GM12878 (cell line): ENCODE measurements at regions not wholly inside any gene's neighbourhood (a gene's known extent, or its start where the extent isn't known, plus 50 kb on each side); places are given as distances from the start of the nearest gene placed in this dataset.

ENCODE experiments used
- BCL11A ChIP-seq: IDR thresholded peaks from 2 replicates; pipeline ENCODE4 v1.6.1; 2011; ENCODE audit warnings: low read depth, low read length
- CEBPB ChIP-seq, 2 experiments: fragments of 150-350 bp in 1 of 2; IDR thresholded peaks; 2 replicates each; pipeline ENCODE4 v1.6.1; 2012 to 2014; ENCODE audit warnings: low read depth in 2 of 2, low read length in 2 of 2, borderline replicate concordance in 1 of 2, inconsistent platforms in 1 of 2
- CHD4 ChIP-seq: fragments of 200-600 bp; sonication (generic); IDR thresholded peaks from 2 replicates; pipeline ENCODE4 v1.6.1; 2016; ENCODE audit warnings: mild to moderate bottlenecking
- CREM ChIP-seq: IDR thresholded peaks from 2 replicates; pipeline ENCODE4 v1.6.1; 2014; ENCODE audit warnings: antibody characterized with exemption, low read depth
- EED ChIP-seq: sonication (generic); IDR thresholded peaks from 2 replicates; pipeline ENCODE4 v1.6.1; 2016; ENCODE audit warnings: antibody characterized with exemption, low read depth
- EP300 ChIP-seq, 2 experiments: fragments of 150-350 bp in 1 of 2; IDR thresholded peaks; 2 replicates each; pipeline ENCODE4 v1.6.1; 2011 to 2012; ENCODE audit warnings: low read depth in 2 of 2, low read length in 2 of 2, borderline replicate concordance in 1 of 2, improper control_type of control experiment in 1 of 2, inconsistent platforms in 1 of 2; ENCODE audit not compliant: control insufficient read depth in 1 of 2
- FOS ChIP-seq: IDR thresholded peaks from 3 replicates; pipeline ENCODE4 v1.6.1; 2011; ENCODE audit warnings: borderline replicate concordance; ENCODE audit not compliant: insufficient read length; ENCODE audit errors: extremely low read depth
- HDAC2 ChIP-seq: fragments of 200-600 bp; sonication (generic); IDR thresholded peaks from 2 replicates; pipeline ENCODE4 v1.6.1; 2017
- KDM1A ChIP-seq: fragments of 200-600 bp; sonication (generic); IDR thresholded peaks from 2 replicates; pipeline ENCODE4 v1.6.1; 2016; ENCODE audit warnings: borderline replicate concordance
- KLF5 ChIP-seq: fragments of 450-650 bp; IDR thresholded peaks from 2 replicates; pipeline ENCODE4 v1.6.1; 2014; ENCODE audit warnings: mild to moderate bottlenecking; ENCODE audit not compliant: partially characterized antibody
- MEF2A ChIP-seq: IDR thresholded peaks from 2 replicates; pipeline ENCODE4 v1.6.1; 2011; ENCODE audit warnings: low read depth, mild to moderate bottlenecking, low read length, moderate library complexity; ENCODE audit not compliant: insufficient read depth
- PAX5 ChIP-seq: IDR thresholded peaks from 2 replicates; pipeline ENCODE4 v1.6.1; 2011; ENCODE audit warnings: low read depth, low read length, borderline replicate concordance
- RAD51 ChIP-seq: fragments of 450-650 bp; IDR thresholded peaks from 2 replicates; pipeline ENCODE4 v1.6.1; 2016; ENCODE audit warnings: moderate library complexity, mild to moderate bottlenecking, inconsistent platforms
- RCOR1 ChIP-seq: conservative IDR thresholded peaks from 2 replicates; pipeline ENCODE4 v1.6.1; 2012; ENCODE audit warnings: low read depth, low read length, improper control_type of control experiment
- SKIL ChIP-seq: fragments of 450-650 bp; IDR thresholded peaks from 2 replicates; pipeline ENCODE4 v1.6.1; 2017; ENCODE audit warnings: mild to moderate bottlenecking, low read depth, inconsistent platforms; ENCODE audit not compliant: poor library complexity, severe bottlenecking
- SMAD5 ChIP-seq: IDR thresholded peaks from 2 replicates; pipeline ENCODE4 v1.6.1; 2016; ENCODE audit warnings: antibody characterized with exemption, low read depth
- SMC3 ChIP-seq: IDR thresholded peaks from 2 replicates; pipeline ENCODE4 v1.6.1; 2011; ENCODE audit warnings: low read length, improper control_type of control experiment, borderline replicate concordance
- USF2 ChIP-seq: IDR thresholded peaks from 2 replicates; pipeline ENCODE4 v1.6.1; 2011; ENCODE audit warnings: low read depth, low read length, improper control_type of control experiment, borderline replicate concordance
- ZNF217 ChIP-seq: fragments of 450-650 bp; IDR thresholded peaks from 2 replicates; pipeline ENCODE4 v1.6.1; 2017; ENCODE audit warnings: antibody characterized with exemption, mild to moderate bottlenecking
- ZNF622 ChIP-seq: fragments of 450-650 bp; IDR thresholded peaks from 2 replicates; pipeline ENCODE4 v1.6.1; 2017; ENCODE audit warnings: mild to moderate bottlenecking, inconsistent platforms
- ZZZ3 ChIP-seq: IDR thresholded peaks from 2 replicates; pipeline ENCODE4 v1.6.1; 2011; ENCODE audit warnings: low read depth; ENCODE audit not compliant: control insufficient read depth, insufficient read length
- TF ChIP-seq, protein P1 (sequence below): fragments of 450-650 bp; IDR thresholded peaks from 2 replicates; pipeline ENCODE4 v1.6.1; 2017; ENCODE audit warnings: low read depth, mild to moderate bottlenecking, moderate library complexity
- TF ChIP-seq, protein P2 (sequence below): fragments of 150-350 bp; IDR thresholded peaks from 2 replicates; pipeline ENCODE4 v1.6.1; 2016; ENCODE audit warnings: low read depth, low read length

- TF ChIP-seq EP300 (IDR thresholded peaks at IDR 0.05; ENCODE audit: borderline replicate concordance in 1 of 2, control insufficient read depth in 1 of 2, low read depth in 2 of 2, low read length in 2 of 2) (no peak), BCL11A (no peak), PAX5 (no peak), SMC3 (peak; percentile 92; the same call in 1 of the 2 replicates), ZNF217 (no peak), RAD51 (peak; percentile 71), ZNF622 (no peak), CREM (no peak), HDAC2 (no peak), KLF5 (no peak), CEBPB (IDR thresholded peaks at IDR 0.05; ENCODE audit: borderline replicate concordance in 1 of 2, low read depth in 2 of 2, low read length in 2 of 2) (no peak), USF2 (no peak; the same call in 1 of the 2 replicates), FOS (no peak), KDM1A (no peak), SKIL (peak; percentile 61), MEF2A (no peak), RCOR1 (no peak), EED (no peak), ZZZ3 (no peak), SMAD5 (no peak), CHD4 (no peak)
- TF ChIP-seq, protein P1, sequence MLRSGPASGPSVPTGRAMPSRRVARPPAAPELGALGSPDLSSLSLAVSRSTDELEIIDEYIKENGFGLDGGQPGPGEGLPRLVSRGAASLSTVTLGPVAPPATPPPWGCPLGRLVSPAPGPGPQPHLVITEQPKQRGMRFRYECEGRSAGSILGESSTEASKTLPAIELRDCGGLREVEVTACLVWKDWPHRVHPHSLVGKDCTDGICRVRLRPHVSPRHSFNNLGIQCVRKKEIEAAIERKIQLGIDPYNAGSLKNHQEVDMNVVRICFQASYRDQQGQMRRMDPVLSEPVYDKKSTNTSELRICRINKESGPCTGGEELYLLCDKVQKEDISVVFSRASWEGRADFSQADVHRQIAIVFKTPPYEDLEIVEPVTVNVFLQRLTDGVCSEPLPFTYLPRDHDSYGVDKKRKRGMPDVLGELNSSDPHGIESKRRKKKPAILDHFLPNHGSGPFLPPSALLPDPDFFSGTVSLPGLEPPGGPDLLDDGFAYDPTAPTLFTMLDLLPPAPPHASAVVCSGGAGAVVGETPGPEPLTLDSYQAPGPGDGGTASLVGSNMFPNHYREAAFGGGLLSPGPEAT = 0 out of 2 replicates have a peak, but pooled peaks have one; percentile 33
- TF ChIP-seq, protein P2, sequence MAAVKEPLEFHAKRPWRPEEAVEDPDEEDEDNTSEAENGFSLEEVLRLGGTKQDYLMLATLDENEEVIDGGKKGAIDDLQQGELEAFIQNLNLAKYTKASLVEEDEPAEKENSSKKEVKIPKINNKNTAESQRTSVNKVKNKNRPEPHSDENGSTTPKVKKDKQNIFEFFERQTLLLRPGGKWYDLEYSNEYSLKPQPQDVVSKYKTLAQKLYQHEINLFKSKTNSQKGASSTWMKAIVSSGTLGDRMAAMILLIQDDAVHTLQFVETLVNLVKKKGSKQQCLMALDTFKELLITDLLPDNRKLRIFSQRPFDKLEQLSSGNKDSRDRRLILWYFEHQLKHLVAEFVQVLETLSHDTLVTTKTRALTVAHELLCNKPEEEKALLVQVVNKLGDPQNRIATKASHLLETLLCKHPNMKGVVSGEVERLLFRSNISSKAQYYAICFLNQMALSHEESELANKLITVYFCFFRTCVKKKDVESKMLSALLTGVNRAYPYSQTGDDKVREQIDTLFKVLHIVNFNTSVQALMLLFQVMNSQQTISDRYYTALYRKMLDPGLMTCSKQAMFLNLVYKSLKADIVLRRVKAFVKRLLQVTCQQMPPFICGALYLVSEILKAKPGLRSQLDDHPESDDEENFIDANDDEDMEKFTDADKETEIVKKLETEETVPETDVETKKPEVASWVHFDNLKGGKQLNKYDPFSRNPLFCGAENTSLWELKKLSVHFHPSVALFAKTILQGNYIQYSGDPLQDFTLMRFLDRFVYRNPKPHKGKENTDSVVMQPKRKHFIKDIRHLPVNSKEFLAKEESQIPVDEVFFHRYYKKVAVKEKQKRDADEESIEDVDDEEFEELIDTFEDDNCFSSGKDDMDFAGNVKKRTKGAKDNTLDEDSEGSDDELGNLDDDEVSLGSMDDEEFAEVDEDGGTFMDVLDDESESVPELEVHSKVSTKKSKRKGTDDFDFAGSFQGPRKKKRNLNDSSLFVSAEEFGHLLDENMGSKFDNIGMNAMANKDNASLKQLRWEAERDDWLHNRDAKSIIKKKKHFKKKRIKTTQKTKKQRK = no peak
These were observed 147.4 kb upstream of the EGLN3 start (continued) for GRCh38 chr14:34098045-34098984.
